A673 (cell line): ENCODE measurements at regions not wholly inside any gene's neighbourhood (a gene's known extent, or its start where the extent isn't known, plus 50 kb on each side); places are given as distances from the start of the nearest gene placed in this dataset.

Experiments used
- BruUV-seq: library from RNA; stranded (reverse); fragments of 400-500 nt; replicated peaks from 2 replicates; lab custom pipeline; 2021; lab: Mats Ljungman, UMichigan
- CTCF ChIA-PET: fragments of 300-600 bp; sonication (Branson Sonifier 250); formaldehyde crosslinking; loops from one replicate; lab custom pipeline; 2022; ENCODE audit warnings: antibody characterized with exemption; lab: Charles Lee
- POLR2A ChIA-PET: fragments of 300-600 bp; sonication (Branson Sonifier 250); formaldehyde crosslinking; loops from one replicate; lab custom pipeline; 2022; ENCODE audit warnings: antibody characterized with exemption; ENCODE audit not compliant: low non-redundant PET; lab: Charles Lee
- DNase-seq: peaks from one replicate; pipeline ENCODE4 v3.0.0-alpha.2; 2015; ENCODE audit warnings: low spot score
- H3K27ac ChIP-seq: fragments of 200-600 bp; sonication (generic); 2 replicates; pipeline ENCODE4 v1.5.1; 2016; ENCODE audit warnings: mixed run types, low read depth, mild to moderate bottlenecking, mixed read lengths, antibody characterized with exemption, low read length; ENCODE audit not compliant: poor library complexity, severe bottlenecking
- H3K27me3 ChIP-seq: fragments of 200-600 bp; sonication (generic); replicated peaks from 2 replicates; pipeline ENCODE4 v1.6.1; 2017; ENCODE audit warnings: mixed run types, low read depth, mild to moderate bottlenecking, mixed read lengths, antibody characterized with exemption, low read length; ENCODE audit not compliant: insufficient read depth, poor library complexity
- H3K36me3 ChIP-seq: fragments of 200-600 bp; sonication (generic); 2 replicates; pipeline ENCODE4 v1.6.1; 2016; ENCODE audit warnings: mixed run types, mild to moderate bottlenecking, mixed read lengths, antibody characterized with exemption, low read length; ENCODE audit not compliant: insufficient read depth, poor library complexity, severe bottlenecking
- H3K4me1 ChIP-seq: fragments of 200-600 bp; sonication (generic); 2 replicates; pipeline ENCODE4 v1.6.1; 2017; ENCODE audit warnings: mixed run types, mild to moderate bottlenecking, mixed read lengths, antibody characterized with exemption, low read length; ENCODE audit not compliant: insufficient read depth, poor library complexity, severe bottlenecking
- H3K4me3 ChIP-seq: fragments of 200-600 bp; sonication (generic); 2 replicates; pipeline ENCODE4 v1.5.1; 2016; ENCODE audit warnings: low read depth, mixed run types, mild to moderate bottlenecking, mixed read lengths, low read length; ENCODE audit not compliant: poor library complexity, severe bottlenecking
- H3K9me3 ChIP-seq: fragments of 200-600 bp; sonication (generic); 2 replicates; pipeline ENCODE4 v1.6.1; 2016; ENCODE audit warnings: mixed run types, low read depth, mild to moderate bottlenecking, mixed read lengths, antibody characterized with exemption, low read length; ENCODE audit not compliant: poor library complexity, severe bottlenecking
- CTCF ChIP-seq: fragments of 300-800, 200-600 bp; sonication (generic); conservative IDR thresholded peaks from 2 replicates; pipeline ENCODE4 v1.5.1; 2017; ENCODE audit warnings: low read depth, mild to moderate bottlenecking, antibody characterized with exemption, low read length, moderate library complexity, mixed read lengths
- EZH2 ChIP-seq: fragments of 200-600 bp; sonication (generic); IDR thresholded peaks from 2 replicates; pipeline ENCODE4 v1.6.1; 2017; ENCODE audit warnings: borderline replicate concordance, low read depth, mild to moderate bottlenecking, mixed read lengths, antibody characterized with exemption, low read length; ENCODE audit not compliant: poor library complexity, severe bottlenecking
- intact Hi-C: fragments of 100-400 bp; cut with micrococcal nuclease; formaldehyde crosslinking; loops from one replicate; pipeline ENCODE4 v1.10.0; 2022; ENCODE audit not compliant: unreplicated experiment

DNA sequence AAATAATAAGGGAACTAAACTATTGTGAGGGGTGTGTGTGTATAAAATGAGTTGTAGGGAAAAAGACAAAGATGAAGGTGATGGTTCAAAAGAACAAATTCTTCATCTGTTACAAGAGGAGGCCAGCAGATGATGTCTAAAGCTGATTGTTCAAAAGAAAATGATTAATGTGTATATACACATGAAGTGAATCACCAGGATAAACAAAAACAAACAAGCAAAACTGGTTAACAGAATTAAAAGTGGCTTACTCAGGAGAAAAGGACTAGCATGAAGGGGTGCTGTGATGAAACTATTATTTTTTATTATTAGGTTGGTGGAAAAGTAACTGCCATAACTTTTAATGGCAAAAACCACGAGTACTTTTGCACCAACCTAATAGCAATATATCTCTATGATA lies 348.4 kb downstream of the BCL11B start:
- TF ChIP-seq EZH2 (no peak), CTCF (no peak)
- no peak for DNase-seq
- POLR2A ChIA-PET, result no interaction called here
- Histone ChIP-seq H3K36me3 (no peaks in the 10 kb centered on the region), H3K4me3 (no peak overlapping the region), H3K27ac (no peak overlapping the region), H3K4me1 (no peaks in the 10 kb centered on the region), H3K9me3 (no peaks in the 10 kb centered on the region), H3K27me3 (no peaks in the 10 kb centered on the region)
- no TSS peak for BruUV-seq
- CTCF ChIA-PET, result no interaction called here
- intact Hi-C loops, result loop anchor here (10.0 kb wide), 1 partner anchor 341 kb away; no protein-coding TSS in a partner anchor

- TF ChIP-seq EZH2 (no peak), CTCF (no peak)
- no peaks in the 10 kb centered on the region for H3K36me3 ChIP-seq
- no peak overlapping the region for H3K4me3 ChIP-seq
- CTCF ChIA-PET, result no interaction called here
- DNase-seq, result no peak
- intact Hi-C loops, result loop anchor here (10.0 kb wide), 1 partner anchor 341 kb away; no protein-coding TSS in a partner anchor
- no peak overlapping the region for H3K27ac ChIP-seq
- no peaks in the 10 kb centered on the region for H3K4me1 ChIP-seq
- BruUV-seq, result no TSS peak
- POLR2A ChIA-PET, result no interaction called here
- no peaks in the 10 kb centered on the region for H3K9me3 ChIP-seq
- H3K27me3 ChIP-seq, result no peaks in the 10 kb centered on the region
These were observed 348.0 kb downstream of the BCL11B start for GRCh38 chr14:98924046-98924445.

DNA sequence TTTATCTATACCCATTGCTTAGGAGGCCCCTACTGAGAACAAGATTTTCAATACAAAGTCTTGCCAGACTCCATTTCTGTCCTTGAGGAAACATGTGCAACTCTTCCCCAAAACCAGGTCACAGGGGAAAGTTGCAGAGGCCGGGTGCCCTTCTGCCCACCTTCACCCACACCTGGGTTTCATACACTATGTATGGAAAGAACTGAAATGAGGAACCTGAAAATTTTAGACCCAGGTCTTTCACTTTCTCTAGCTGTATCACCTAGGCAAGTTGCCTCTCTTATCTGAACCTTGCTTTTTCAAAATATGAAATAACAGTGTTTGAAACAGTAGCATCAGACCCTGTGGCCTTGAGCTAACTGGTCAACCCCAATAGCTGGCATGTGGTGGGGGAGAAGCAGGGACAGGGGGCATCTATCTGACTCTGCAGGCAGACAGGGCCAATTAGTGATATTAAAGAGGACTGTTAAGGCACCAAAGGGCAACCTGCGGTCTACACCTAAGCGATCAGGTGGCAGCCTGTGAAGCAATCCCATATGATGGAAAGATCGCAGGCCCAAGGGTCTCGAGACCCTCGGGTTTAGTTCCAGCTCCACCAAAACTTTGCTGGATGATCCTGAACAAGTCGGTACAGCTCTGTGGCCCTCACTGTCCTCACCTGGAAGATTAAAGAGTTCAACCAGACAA lies 346.5 kb downstream of the BCL11B start:
- Histone ChIP-seq H3K4me3 (no peak overlapping the region), H3K9me3 (no peaks in the 10 kb centered on the region), H3K4me1 (no peaks in the 10 kb centered on the region), H3K27ac (no peak overlapping the region), H3K27me3 (no peaks in the 10 kb centered on the region), H3K36me3 (no peaks in the 10 kb centered on the region)
- ChIA-PET CTCF (no interaction called here), POLR2A (no interaction called here)
- intact Hi-C loops, result loop anchor here (10.0 kb wide), 1 partner anchor 339 kb away; no protein-coding TSS in a partner anchor
- TF ChIP-seq EZH2 (no peak), CTCF (no peak)
- no peak for DNase-seq
- BruUV-seq, result no TSS peak
